Left cardiac atrium (tissue), 4 donors: ENCODE measurements at regions not wholly inside any gene's neighbourhood (a gene's known extent, or its start where the extent isn't known, plus 50 kb on each side); places are given as distances from the start of the nearest gene placed in this dataset.
"Not testable (repeated sequence)": the region's sequence is repeated elsewhere in the genome, so short reads cannot be mapped to it uniquely, and the experiment has no call there.

Source experiments
- ATAC-seq, 2 donors: fragments of 200-7000 bp; cut with Tn5 transposase; one replicate each; pipeline ENCODE4 v1.9.1; 2020; ENCODE audit warnings: mild to moderate bottlenecking in 2 of 2, moderate library complexity in 2 of 2
- DNase-seq: peaks from one replicate; pipeline ENCODE4 v3.0.0-alpha.2; 2020
- intact Hi-C, 2 donors: fragments of 100-400 bp; cut with DNase I; formaldehyde crosslinking; loops; one replicate each; pipeline versions ENCODE4 v1.14.1 to v1.15.1; 2022 to 2023
- donor health status: DM: no; HTN: yes; CAD: no.
- donor health status: DM: no; HTN: yes; CAD: no; lungs with severe emphysema.
- donor health status: DM: yes; HTN: yes; CAD: no.
- donor health status: Dilated cardiomyopathy.

DNA sequence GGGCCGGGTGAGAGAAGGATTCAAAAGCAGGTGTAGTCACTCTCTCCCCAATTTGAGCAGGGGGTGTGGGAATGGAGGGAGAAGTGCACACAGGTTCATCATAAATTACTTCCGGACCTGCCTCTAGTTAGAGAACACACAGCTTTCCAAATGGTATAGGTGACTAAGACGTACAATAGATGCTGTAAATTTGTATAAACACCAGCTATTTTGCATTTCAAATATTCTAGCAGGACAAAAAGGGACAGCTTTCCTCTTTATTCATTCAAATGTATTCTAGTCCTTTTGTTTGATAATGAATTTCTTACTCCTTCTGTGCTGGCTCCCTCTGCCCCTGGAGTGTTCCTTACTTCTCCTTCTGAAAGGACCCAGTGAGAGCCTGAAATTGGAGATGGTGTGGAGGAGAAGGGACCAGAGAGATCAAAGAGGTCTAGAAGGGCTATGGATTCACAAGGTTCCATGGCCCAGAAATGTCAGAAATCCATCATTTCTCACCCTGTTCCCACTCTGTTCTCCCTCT is 53.2 kb upstream of the SH3BP4 start:
- ATAC-seq (no peak), DNase-seq (no peak)
- intact Hi-C loops: no loop called here

DNA sequence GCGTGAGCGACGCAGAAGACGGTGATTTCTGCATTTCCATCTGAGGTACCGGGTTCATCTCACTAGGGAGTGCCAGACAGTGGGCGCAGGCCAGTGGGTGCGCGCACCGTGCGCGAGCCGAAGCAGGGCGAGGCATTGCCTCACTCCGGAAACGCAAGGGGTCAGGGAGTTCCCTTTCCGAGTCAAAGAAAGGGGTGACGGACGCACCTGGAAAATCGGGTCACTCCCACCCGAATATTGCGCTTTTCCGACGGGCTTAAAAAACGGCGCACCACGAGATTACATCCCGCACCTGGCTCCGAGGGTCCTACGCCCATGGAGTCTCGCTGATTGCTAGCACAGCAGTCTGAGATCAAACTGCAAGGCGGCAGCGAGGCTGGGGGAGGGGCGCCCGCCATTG is 63.4 kb upstream of the SH3BP4 start:
- intact Hi-C loops: loop anchor here in 1 of 2 donors (10.0 kb wide), 1 partner anchor 166 kb away; no protein-coding TSS in a partner anchor
- DNase-seq, ATAC-seq: not testable (repeated sequence)

DNA sequence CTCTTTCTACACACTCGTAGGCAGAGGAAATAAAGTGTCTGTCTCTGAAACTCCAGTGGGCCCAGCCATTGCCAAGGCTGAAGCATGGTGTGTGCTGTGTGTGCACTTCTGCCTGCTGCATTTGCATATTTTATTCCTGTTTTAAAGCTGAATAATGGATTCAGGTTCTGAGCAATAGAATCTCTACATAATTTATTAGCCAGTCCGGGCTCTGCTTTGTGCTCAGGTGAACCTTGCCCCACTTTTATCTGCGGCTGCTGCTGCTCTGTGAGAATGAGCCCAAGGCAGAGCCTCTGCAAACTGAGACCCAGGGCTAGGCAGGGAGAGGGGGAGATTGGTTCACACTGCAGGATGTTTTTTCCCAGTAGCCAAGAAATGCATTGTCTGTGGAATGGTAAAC is 64.6 kb upstream of the SH3BP4 start:
- DNase-seq (no peak), ATAC-seq (no peak)
- intact Hi-C loops: loop anchor here in 1 of 2 donors (10.0 kb wide), 1 partner anchor 168 kb away; no protein-coding TSS in a partner anchor

DNA sequence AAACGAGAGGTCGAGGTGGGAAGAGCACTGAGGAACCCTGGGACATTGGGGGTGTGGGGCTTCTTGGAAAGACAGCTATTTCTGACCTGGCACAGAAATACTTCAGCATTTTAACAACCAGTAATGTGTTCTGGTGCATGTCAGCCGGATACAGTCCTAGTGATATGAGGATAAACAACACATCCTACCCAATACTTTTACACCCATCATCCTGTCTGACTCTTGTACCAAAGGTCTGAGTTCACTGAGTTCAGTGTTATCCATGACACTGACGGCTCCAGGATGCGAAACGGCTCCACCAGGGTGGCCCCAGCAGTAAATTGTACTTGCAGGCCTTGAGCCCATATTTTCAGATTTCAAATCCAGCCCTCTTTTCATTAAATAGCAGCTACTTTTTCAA is 65.9 kb upstream of the SH3BP4 start:
- intact Hi-C loops: loop anchor here in 1 of 2 donors (10.0 kb wide), 1 partner anchor 169 kb away; no protein-coding TSS in a partner anchor
- ATAC-seq (no peak), DNase-seq (no peak)

DNA sequence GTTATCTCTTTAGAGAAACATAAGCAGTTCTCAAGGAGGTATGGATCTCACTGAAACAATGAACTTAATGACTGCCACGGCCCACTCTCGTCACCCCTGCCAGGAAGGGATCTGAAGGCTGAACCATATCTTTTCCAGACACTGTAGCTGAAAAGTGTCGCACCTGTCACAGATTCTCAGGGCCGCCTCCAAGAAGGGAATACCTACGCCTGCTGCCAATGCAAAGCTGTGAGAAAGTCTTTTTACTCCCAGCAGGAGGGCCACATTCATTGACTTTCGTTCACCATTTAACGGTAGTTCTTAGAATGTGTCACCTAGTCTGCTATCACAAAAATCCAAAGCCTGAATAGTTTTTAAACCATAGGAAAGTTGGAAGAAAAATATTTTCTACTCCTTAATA is 66.7 kb upstream of the SH3BP4 start:
- no peak for ATAC-seq
- no peak for DNase-seq

DNA sequence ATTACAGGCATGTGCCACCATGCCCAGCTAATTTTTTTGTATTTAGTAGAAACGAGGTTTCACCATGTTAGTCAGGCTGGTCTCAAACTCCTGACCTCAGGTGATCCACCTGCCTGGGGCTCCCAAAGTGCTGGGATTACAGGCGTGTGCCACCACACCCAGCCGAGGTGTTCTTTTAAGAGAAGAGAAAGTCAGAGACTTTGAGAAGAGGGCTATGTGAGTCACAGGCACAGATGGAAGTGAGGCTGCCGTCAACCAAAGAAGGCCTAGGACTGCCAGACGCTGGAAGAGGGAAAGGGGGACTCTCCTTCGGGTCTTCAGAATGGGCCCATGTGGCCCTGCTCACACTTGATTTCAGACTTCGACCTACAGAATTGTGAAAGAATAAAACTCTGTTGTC is 67.2 kb upstream of the SH3BP4 start:
- intact Hi-C loops: loop anchor here in 1 of 2 donors (5.0 to 10.0 kb wide), 2 partner anchors 170 to 223 kb away; no protein-coding TSS in a partner anchor
- DNase-seq (no peak), ATAC-seq (no peak)

More for the DNA sequence above, 66.7 kb upstream of the SH3BP4 start:
- intact Hi-C loops: loop anchor here in 1 of 2 donors (10.0 kb wide), 1 partner anchor 170 kb away; no protein-coding TSS in a partner anchor

DNA sequence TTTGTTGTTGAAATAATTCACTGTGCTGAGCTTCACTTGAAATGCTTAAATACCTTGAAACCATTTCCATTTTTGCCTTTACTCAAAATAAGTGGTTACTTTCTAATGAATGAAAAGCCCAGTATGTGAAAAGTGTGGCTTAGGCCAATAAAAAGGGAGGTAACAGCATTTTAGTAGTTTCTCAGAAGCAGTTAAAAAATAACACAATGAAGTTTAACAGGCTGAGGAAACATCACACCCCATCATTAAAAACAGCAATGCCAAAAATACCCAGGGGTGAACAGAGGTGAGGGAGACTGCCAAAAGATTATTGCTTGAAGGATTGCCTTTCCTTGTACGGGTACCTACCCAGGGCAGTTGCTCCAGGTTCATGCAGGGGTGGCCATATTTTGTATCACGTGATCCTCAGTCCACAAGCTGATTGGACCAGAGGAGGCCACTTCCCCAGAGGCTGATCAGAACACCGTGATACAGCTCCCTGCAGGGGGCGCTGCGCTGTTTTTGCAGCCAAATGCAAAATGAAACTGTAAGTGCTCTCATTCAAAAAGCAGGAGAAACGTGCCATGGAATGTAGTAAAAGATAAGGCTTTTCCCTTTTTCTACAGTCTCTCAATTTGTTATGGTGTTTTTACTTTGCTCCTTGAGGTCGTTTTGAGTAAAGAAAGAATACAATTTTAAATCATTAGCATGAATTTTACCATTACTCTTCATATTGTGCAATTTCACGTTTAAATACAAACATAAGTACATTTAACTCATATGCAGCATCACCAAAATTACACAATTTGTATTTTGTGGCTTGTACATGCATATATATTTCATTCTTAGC is 70.2 kb upstream of the SH3BP4 start:
- DNase-seq (peak; percentile 89), ATAC-seq (peak; percentile 97 to 99)
- intact Hi-C loops: loop anchor here in 1 of 2 donors (5.0 to 10.0 kb wide), 2 partner anchors 173 to 226 kb away; no protein-coding TSS in a partner anchor

DNA sequence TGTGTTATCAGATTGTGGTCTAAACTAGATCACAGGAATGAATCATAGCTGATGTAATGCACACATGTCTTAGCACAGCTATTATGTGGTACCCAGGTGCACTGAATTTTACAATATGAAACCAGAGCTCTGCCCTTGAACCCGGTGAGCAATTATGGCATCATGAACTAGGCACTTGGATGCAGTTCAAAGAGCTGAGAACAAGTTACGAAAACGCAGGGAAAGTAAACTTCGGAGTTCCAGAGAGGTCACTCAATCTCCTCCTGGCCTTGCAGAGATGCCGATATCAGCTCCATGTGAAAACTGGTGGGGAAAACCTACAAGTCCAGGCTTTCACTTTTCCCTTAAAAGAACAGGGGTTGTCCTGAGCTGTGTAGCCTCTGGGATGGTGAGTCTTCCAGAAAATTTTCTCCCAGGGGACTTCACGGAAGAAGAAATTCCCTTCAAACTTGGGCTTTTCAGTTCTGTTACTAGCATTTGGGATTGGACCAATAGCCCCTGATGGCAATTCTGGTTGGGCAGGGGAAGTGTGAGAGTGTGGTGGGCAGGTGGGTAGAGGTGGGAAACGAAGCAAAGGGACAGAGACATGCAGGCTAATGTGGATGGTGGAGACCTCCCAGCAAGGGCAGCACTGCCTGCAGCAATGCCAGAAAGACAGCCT is 71.1 kb upstream of the SH3BP4 start:
- DNase-seq: no peak
- ATAC-seq: peak in 1 of 2 donors; percentile 72
- intact Hi-C loops: loop anchor here in 1 of 2 donors (5.0 to 10.0 kb wide), 2 partner anchors 174 to 227 kb away; no protein-coding TSS in a partner anchor

DNA sequence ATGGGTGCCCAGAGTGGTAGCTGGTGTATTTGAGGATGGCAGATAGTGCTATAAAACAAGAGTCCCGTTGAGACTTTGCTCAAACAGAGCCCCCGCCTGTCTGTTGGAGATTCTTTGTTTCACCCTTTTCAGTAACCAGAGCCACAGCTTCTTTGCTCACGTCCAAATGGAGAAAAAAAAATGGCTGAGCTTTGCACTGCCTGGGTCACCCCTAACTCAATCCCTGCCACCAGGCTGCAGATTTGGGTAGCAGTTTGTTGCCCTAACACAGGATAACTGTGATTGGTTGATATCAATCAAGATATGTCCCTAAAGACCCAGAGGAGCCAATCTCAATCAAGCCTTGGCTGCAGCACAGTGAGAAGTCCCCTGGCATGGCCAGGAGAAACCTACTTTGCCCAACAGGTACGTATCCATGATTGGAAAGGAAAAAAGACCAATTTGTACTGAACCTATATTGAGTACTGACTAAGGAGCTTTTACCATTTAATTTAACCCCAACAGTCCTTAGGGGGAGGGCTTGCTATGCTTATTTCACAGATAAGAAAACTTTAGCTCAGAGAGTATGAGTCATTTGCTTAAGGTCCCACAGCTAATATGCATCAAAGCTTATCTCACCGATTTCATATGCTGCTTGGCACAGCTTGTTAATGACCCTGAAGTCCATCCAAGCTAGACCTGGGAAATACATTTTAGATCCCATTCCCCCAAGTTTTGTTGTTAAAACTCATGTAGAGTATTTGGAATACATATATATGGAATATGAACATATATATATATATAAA is 72.0 kb upstream of the SH3BP4 start:
- intact Hi-C loops: loop anchor here in 1 of 2 donors (5.0 to 10.0 kb wide), 2 partner anchors 175 to 227 kb away; no protein-coding TSS in a partner anchor
- ATAC-seq: no peak
- DNase-seq: no peak

DNA sequence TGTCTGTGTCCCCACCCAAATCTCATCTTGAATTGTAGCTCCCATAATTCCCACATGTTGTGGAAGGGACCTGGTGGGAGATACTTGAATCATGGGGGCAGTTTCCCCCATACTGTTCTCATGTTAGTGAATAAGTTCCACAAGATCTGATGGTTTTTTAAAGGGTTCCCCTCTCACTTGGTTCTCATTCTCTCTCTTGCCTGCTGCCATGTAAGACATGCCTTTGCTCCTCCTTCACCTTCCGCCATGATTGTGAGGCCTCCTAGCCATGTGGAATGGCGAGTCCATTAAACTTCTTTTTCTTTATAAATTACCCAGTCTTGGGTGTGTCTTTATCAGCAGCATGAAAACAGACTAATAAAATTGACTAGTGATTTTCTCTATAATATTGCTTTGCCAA is 75.2 kb upstream of the SH3BP4 start:
- ATAC-seq, DNase-seq, intact Hi-C loops: not testable (repeated sequence)

DNA sequence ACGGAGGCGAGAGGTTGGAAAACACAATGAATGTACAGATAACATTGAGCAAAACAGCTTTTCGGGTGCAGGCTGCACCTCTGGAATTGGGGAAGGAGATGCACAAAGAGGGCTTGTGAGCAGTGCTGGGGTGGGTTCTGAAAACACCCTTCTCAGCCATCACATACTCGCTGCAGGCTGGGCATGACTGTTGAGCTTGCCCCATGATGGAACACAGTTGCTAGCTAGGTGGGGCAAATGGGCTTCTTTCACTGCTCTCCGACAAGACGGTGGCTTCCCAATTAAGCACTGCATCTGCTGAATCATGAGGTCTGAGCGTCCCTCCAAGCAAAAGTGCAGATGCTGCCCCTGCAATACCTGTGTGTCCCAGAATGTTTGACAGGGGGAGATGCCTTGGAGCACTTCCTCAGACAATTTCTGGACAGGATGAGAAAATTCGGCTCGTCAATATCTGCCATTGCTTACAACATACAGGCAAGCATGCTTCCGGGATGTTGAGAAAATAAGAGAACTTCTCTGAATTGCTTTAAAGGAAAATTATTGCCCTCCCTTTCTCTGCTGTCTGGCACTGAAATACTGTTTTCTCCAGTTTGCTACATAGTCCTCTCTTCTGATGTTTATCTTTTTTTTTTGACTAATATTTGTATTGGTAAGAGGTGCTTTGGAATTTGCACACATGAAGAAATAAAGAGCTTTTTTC is 77.3 kb upstream of the SH3BP4 start:
- DNase-seq: no peak

DNA sequence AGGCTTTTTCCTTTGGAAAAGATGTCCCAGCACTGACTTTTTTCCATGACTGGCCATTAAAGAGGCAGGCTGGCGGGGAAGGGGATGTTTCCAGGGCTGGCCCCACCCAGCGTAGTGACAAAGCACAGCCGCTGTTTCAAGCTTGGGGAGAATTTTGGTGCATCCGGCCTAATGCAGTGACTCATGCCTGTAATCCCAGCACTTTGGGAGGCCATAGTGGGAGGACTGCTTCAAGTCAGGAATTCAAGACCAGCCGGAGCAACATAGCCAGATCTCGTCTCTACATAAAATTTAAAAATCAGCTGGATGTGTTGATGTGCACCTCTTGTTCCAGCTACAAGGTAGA is 78.0 kb upstream of the SH3BP4 start:
- intact Hi-C loops: no loop called here
- ATAC-seq (peak in 1 of 2 donors; percentile 82), DNase-seq (peak; percentile 57)

More for the DNA sequence above, 77.3 kb upstream of the SH3BP4 start:
- no peak for ATAC-seq
- intact Hi-C loops: no loop called here

DNA sequence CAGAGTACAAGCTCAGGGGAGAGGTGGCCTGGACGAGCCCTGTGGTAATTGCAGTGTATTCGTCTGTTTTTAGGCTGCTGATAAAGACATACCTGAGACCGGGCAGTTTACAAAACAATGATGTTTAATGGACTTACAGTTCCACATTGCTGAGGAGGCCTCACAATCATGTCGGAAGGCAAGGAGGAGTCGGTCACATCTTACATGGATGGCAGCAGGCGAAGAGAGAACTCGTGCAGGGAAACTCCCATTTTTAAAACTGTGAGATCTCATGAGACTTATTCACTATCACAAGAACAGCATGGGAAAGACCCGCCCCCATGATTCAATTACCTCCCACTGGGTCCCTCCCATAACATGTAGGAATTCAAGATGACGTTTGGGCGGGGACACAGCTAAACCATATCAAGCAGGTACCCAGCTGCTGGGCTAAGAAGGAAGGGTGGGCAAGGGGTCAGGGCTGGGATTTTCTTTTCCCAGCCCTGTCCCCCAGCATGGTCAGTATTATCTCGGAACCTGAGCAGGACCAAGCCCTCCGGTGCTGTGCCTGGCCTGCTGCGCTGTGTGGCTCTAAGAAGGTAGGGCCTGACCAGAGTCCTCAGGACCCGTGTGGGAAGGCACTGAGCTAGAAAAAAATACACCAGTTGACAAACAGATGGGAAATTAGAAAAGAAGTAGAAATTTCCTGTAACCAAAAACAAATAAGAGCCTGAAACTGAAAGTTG is 78.6 kb upstream of the SH3BP4 start:
- DNase-seq (no peak), ATAC-seq (peak in 1 of 2 donors; percentile 18)
- intact Hi-C loops: no loop called here

DNA sequence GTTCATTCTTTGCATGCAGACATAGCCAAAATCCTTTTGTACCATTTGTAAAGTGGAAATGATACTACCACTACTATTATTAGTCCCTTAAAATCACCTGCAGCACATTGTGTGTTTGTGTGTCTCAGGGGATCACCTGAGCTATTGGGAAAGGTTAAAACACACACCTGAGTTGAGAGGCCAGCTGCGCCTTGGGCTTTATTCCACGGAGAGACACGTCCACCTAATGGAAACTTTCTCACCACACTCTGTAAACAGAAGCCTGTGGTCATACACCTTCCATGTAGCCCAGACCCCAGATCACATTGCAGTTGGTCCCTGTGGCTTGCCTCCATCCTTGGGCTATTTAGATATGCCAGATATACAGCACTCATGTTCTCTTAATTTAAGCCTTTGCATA is 81.8 kb upstream of the SH3BP4 start:
- intact Hi-C loops: no loop called here
- ATAC-seq: no peak
- no peak for DNase-seq

DNA sequence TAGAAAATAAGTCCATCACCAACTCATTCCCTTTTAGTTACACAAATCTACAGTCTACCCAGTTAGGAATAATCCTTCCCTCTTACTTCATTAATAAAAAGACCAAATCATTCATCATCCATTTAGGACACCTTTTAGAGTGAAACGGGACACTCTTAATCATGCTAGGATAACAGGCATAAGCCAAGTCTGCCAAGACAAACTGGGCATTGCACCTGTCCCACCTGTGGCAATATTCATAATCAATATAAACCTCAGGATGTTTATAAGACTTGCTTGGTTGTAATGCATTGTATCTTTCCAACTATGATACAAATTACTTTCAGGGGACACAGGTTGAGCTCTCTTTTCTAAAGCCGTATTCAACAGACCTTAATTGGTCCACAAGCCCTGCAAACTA is 82.7 kb upstream of the SH3BP4 start:
- intact Hi-C loops: no loop called here
- no peak for DNase-seq

DNA sequence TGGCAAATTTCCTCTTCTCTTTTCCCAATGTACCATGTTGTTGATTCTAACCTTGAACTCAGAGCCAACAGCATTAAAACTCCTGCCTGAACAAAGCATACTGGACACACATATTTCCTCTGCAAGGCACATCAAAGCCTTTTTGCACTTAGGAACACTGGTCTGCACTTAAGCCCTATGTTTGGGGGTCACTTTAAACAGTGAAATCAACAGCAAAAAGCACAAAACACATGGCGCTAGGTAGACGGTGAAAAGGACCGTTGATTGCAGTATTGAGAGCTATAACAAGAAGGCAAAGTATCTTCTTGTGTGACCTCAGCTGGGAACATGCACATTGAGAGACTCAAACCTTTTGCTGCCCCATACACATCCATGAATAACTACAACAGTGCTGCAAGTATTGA is 83.9 kb upstream of the SH3BP4 start:
- intact Hi-C loops: no loop called here
- ATAC-seq: no peak
- DNase-seq: no peak

More for the DNA sequence above, 82.7 kb upstream of the SH3BP4 start:
- no peak for ATAC-seq

DNA sequence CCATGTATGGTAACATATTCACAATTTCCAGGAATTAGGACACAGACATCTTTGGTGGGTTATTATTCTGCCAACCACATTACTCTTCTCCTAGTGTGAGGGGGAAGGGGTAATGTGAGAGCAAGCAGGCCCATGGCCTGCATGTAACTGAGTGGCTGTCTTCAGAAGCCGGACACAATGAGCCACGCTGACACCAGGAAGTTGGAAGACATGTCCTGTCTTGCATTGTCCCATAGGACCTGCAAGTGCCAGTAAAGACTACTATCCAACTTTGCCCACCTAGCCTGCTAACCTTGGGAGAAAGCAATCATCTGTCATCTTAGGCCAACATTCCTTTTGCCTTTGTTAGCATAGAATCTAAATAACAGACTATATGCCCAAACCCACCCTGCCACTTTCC is 86.2 kb upstream of the SH3BP4 start:
- intact Hi-C loops: no loop called here
- DNase-seq (no peak), ATAC-seq (no peak)

DNA sequence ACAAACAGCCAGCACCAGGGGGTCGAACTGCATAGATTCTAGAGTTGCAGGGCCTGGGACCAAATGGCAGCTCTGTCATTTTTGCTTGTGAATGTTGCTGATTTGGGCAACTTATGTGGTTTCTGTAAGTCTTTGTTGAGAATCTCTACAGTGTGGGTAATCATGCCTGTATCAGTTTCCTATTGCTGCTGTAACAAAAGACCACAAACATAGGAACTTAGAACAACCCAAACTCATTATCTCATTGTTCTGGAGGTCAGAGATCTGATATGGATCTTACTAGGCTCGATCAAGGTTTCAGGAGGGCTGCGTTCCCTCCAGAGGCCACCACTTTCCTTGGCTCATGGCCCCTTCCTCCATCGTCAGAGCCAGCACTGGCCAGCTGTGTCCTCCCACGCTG is 86.8 kb upstream of the SH3BP4 start:
- intact Hi-C loops: no loop called here
- no peak for ATAC-seq

More for the DNA sequence above, 86.8 kb upstream of the SH3BP4 start:
- DNase-seq: no peak
